ENCODE measurements at regions not wholly inside any gene's neighbourhood (a gene's known extent, or its start where the extent isn't known, plus 50 kb on each side); places are given as distances from the start of the nearest gene placed in this dataset.
"Not testable (repeated sequence)": the region's sequence is repeated elsewhere in the genome, so short reads cannot be mapped to it uniquely, and the experiment has no call there.

GRCh38 chr5:127222571-127223156 lies 67.9 kb upstream of the MEGF10 start:
- TF ChIP-seq SUZ12 (IDR thresholded peaks at IDR 0.05; ENCODE audit: extremely low read depth, insufficient read depth, insufficient read length); YY1 (IDR thresholded peaks at IDR 0.05; ENCODE audit: insufficient read depth, insufficient read length): not testable (repeated sequence)

All from NT2/D1 (cell line).